ENCODE measurements at regions not wholly inside any gene's neighbourhood (a gene's known extent, or its start where the extent isn't known, plus 50 kb on each side); places are given as distances from the start of the nearest gene placed in this dataset.
A peak's percentile ranks its signal among the peaks of the same experiment; 100 is the strongest.
"Not testable (repeated sequence)": the region's sequence is repeated elsewhere in the genome, so short reads cannot be mapped to it uniquely, and the experiment has no call there.

DNA sequence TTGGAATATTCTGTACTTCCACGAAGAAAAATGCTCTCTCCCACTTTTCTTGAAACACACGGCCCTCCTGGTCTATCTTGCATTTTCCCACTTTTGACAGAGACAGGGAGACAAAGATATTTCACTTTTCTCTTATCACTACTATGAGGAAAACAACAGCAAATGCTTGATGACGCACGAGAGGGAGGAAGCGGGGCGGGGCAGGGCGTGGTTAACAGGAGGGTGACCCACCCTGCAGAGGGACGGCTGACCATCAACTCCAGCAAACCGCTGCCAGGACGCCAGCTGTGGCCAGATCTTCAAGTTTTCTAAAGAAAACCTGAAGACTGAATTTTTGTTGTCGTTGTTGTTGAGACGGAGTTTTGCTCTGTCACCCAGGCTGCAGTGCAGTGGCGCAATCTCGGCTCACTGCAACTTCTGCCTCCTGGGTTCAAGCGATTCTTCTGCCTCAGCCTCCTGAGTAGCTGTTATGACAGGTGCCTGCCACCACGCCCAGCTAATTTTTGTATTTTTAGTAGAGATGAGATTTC lies 63.8 kb downstream of the NSUN5 start:
- DNase-seq, result not testable (repeated sequence)

DNA sequence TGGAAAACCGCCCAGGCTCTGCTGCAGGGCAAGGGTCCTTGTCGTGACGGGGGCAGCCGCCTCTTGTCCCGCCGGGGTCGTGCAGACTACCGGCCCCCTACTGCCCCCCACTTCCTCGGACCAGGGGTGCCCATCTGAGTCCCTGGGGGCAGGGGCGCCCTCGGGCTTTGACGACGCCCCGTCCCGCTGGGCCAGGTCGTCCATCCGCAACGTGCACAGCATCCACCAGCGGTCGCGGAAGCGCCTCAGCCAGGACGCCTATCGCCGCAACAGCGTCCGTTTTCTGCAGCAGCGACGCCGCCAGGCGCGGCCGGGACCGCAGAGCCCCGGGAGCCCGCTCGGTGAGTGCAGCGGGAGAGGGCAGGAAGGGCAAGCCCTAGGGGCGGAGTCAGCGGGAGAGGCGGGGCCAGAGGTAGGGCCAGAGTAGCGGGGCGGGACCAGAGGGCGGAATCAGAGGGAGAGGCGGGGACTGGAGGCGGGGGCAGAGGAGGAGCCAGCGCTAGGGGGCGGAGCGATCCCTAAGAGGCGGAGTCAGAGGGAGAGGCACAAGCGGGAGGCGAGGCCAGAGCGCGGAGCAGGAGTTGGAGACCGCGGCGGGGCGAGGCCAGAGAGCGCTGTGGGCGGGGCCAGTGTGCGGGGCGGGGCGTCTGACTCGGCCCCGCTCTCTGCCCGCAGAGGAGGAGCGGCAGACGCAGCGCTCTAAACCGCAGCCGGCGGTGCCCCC lies 73.5 kb downstream of the NSUN5 start:
- DNase-seq, result peak; percentile 88

DNA sequence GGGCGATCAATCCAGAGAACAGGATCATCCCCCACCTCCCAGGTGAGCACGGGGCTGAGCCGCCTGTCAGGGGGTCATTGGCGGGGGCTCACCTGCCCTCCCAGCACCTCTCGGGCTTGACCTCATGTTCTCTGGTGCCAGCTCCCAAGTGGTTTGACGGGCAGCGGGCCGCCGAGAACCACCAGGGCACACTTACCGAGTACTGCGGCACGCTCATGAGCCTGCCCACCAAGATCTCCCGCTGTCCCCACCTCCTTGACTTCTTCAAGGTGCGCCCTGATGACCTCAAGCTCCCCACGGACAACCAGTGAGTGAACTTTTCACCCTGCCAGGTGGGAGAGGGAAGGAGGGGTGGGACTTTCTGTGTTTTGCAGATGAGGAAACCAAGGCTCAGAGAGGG lies 82.9 kb downstream of the NSUN5 start:
- not testable (repeated sequence) for DNase-seq

DNA sequence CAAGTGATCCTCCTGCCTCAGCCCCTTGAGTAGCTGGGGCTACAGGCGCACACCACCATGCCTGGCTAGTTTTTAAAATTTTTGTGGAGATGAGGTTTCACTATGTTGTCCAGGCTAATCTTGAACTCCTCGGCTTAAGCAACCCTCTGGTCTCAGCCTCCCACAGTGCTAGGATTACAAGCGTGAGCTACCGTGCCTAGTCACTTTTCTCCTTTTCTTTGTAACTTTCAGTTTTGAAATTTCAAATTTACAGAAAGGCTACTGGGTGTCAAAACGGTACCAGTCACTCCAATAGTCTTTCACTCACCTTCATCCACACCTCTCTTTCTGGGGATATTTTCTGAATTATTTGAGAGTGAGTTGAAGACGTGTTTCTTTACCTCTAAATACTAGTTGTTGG lies 86.9 kb downstream of the NSUN5 start:
- not testable (repeated sequence) for DNase-seq

DNA sequence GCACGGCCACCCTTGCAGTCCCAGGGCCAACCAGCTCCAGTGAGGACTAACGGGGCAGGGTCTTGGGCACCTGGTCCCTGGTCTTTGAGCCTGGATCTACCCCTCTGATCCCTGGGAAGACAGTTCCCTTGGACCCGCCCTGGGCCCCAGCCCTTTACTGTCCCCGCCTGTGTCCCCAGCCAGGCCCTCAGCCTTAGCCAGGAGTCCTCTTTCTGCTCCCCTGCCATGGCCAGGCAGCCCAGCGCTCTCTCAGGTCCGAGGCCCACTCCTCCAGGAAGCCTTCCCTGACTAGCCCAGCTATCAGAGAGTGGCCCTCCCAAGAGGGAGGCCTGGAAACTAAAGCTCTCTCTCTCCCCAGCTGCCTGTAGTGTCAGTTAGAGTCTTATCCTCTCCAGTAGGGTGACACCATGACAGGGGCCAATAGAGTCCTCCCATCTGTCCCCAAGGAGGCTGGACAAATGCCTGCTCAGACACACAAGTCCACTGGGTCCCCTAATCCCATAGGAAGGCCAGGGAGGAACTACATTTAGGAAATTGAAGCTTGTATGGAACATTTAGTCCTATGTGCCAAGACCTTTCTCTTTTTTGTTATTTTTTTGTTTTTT lies 87.8 kb downstream of the NSUN5 start:
- not testable (repeated sequence) for DNase-seq

DNA sequence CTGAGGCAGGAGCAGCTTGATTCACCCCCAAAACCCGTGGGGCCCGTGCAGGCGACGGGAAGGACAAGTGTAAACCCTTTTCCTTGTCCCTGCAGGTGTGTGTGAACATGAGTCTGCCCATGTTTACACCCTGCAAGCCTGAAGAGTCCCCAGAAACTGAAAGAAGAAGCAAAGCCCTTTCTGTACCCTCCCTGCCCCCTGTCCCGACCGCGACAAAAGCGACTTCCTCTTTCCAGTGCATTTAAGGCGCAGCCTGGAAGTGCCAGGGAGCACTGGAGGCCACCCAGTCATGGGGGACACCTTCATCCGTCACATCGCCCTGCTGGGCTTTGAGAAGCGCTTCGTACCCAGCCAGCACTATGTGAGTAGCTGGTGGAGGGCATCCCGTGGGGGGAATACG lies 88.3 kb downstream of the NSUN5 start:
- not testable (repeated sequence) for DNase-seq

DNA sequence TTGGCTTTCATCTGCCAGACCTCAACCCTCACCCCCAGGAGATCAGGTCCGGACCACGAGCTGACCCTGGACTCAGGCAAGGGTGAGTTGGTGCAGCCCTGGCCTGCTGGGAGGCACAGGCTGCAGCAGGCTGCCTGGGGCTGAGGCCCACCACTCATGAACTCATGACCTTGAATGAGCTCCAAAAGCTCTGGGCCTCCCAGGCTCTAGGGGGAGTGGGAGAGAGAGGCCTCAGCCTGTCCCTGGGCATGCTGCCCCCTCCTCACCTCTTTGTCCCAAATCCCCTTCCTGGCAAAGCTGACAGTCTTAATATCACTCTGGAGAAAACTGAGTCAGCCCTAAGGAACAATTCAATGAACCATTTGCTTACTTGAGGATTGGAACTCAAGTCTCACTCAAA lies 89.8 kb downstream of the NSUN5 start:
- not testable (repeated sequence) for DNase-seq

DNA sequence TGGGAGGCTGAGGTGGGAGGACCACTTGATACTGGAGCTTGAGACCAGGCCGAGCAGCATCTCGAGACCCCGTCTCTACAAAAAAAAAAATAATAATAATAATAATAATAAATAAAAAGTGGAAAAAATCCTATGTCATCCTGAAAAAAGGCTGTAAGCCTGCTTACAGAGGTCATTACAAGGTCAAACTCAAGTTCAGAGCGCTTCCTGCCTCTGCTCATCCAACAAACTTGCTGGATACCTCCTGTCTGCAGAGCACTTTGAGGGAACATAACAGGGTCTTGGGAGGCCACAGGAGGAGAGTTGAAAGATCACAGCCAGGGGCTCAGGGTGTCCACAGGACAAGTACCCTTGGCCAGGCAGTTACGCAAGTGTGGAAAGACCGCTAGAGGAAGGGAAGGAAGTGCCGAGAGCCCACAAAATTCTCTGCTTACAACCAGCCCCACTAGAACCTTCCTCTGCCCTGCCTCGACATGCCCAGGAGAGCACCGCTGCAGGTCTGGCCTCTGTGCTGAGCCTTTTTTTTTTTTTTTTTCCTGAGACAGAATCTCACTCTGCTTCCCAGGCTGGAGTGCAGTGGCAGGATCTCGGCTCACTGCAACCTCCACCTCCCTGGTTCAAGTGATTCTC lies 92.5 kb downstream of the NSUN5 start:
- not testable (repeated sequence) for DNase-seq

DNA sequence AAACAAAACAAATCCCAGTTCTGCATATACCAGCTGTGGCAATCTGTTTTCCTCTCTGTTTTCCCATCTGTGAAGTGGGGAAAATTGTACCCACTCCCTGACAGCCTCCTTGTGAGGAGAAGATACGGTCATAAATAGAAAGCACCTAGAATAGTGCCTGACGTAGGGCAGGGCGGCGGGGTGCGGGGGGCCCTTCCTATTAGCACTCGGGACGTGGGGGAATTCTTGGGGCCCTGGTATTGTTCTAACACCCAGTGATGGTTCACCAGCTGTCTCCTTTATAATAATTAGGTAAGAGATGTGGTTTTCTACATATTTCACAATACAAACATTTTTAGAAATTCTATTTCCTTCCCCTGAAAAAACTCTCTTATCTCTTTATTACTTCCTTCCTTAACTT lies 93.4 kb downstream of the NSUN5 start:
- not testable (repeated sequence) for DNase-seq

DNA sequence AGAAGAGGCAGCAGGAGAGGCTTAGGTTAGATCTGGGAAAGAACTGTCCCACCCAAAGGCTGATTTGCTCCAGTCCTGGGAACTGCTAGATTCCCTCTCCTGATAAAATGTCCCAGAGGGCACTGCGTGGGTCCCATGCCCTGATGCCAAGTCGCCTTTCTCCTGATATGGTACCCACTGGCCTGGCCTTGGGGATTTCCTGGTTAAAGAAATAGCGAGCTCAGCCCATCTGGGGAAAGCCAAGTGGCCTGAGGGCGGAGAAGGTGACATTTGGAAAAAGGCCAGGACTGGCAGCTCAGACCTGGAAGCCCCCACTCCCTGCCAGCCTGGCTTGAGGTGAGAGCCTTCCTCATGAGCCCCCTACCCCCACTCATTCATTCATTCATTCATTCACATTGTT lies 94.2 kb downstream of the NSUN5 start:
- DNase-seq, result not testable (repeated sequence)

DNA sequence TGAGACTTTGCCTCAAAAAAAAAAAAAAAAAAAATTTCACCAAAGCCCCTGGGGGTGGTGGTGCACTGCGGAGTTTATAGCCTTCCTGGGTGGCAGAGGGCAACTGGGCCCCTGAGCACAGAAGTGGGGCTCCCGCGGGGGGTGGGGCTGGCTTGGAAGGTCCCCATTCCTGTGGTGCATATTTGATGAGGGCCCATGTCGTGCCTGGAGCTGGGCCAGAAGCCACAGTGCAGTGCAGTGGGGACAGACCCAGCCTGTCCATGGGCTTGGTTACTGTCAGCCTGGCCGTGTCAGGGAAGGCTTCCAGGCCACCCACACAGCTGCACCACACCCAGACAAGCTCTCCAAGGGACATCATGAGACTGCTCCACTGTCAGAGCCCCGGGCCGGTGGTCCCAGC lies 95.5 kb downstream of the NSUN5 start:
- DNase-seq, result not testable (repeated sequence)

DNA sequence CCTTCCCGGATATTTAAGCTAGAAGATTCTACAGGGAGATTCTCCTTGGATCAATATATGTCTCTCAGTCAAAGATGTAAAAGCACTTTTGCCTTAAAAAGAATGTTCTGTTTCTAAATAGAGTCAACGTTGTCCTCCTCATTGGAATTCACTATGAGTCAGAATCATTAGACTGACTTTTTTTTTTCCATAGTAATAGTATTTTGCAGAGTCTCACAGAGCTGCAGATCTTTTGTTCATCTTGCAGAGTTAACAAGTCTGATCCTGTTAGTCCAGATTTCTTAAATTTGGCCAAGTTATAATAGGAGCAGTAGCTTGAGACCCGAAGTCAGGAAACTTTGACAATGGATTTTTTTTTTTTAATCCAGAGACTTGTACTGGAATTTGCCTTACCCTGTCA lies 103.0 kb downstream of the NSUN5 start:
- DNase-seq, result not testable (repeated sequence)

DNA sequence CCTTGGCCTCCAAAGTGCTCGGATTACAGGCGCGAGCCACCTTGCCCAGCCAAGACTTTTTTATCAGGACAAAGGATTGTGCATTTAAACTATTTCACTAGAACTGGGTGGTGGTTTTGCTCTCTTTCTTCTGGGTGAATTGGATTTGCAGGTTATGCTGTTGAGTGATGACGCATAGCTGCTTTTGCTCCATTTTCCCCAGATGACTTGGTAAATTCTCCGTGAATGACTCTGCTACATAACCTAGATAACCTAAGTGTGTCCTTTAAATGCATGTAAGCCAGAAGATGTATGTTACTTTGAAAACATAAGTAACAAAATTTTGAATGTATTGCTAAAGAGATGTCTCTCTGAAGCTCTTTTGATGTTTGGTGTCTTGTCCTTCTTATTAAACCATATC lies 103.7 kb downstream of the NSUN5 start:
- not testable (repeated sequence) for DNase-seq

DNA sequence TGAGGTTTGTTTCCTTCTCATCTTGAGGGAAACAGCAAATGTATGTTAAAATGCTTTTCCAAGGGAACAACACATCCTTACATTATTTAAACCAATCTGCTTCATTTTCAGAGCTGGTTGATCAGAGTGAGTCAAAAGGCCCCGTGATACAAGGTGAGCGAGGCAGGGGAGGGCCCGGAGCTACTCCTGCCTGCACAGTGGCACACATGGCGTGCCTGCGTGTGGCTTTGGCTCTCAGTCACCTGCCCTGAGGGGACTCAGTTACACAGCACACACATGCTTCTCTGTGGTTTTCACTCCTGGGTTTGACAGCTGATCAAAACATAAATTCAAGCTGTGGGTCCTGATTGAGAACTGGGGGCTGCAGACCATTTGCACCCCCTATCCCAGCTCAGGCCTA lies 105.3 kb downstream of the NSUN5 start:
- DNase-seq, result not testable (repeated sequence)

DNA sequence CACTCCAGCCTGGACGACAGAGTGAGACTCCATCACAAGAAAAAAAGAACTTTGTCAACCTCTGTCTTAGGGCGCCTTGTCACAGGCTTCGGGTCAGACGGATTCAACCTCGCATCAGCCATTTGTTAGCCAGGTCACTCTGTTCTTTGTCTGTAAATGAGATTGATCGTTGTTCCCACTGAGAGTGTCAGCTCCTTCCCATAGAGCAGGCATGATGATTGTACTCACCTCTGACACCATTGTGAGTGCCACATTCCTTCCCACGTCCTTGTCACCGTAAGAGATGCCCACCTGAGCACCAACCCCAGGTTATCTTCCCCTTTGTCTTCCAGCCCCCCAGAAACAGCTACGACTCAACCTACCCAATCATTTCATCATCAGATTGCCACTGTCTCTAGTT lies 107.4 kb downstream of the NSUN5 start:
- not testable (repeated sequence) for DNase-seq

DNA sequence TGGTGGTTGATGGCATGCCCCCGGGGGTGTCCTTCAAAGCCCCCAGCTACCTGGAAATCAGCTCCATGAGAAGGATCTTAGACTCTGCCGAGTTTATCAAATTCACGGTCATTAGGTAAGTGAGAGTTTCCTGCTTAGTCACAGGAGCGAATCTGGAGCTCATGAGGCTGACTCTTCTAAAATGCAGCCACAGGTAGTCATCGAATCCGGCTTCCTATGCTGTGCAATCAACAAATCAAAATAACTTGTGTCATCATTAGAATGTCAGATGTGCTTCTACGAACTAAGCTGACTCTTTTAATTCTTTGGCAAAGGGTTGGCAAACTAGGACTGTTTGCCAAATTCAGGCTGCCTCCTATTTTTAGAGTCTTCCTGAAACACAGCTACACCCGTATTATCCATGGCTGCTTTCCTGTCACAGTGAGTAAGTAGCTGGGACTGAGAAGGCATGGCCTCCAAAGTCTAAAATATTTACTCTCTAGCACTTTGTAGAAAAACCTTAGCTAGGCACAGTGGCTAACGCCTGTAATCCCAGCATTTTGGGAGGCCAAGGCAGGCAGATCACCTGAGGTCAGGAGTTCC lies 108.0 kb downstream of the NSUN5 start:
- not testable (repeated sequence) for DNase-seq

DNA sequence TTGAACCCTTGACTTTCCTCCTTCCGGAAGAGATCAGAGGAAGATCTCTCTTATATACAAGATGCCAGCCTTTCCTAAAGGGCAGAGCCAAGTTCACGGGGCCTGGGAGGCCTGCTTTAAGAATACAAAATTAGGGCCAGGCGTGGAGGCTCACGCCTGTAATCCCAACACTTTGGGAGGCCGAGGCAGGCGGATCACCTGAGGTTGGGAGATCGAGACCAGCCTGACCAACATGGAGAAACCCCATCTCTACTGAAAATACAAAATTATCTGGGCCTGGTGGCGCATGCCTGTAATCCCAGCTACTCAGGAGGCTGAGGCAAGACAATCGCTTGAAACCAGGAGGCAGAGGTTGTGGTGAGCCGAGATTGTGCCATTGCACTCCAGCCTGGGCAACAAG lies 108.2 kb upstream of the SPDYE9 start:
- DNase-seq, result not testable (repeated sequence)

DNA sequence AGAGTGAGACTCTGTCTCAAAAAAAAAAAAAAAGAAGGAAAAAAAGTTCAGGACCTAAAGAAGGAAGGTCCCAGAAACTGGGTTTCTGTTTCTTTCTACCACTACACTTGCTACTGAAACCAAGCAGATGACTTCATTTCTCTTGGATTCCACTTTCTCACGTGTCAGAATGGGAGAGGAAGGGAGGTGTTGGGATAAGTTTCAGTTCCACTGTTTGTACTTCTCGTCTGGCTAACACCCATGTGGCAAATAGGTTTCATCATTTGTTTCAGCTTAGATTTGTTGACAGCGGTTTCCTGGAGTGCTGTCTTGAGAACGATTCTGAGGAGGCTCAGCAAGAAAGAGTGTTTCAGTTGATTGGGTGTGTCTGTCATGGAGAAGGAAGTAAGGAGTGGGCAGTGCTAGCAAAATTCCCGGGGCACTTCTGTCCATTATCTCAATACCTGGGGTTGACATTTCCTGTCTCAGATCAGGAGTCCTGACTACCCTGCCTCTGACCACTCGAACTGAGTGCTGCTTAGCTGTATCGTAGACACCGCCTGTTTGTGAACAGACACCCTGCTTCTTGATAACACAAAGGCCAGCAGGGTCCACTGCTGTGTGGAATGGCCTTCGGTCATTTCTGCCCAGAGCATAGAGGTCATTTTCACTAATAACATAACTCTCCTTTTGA lies 104.8 kb upstream of the SPDYE9 start:
- not testable (repeated sequence) for DNase-seq

DNA sequence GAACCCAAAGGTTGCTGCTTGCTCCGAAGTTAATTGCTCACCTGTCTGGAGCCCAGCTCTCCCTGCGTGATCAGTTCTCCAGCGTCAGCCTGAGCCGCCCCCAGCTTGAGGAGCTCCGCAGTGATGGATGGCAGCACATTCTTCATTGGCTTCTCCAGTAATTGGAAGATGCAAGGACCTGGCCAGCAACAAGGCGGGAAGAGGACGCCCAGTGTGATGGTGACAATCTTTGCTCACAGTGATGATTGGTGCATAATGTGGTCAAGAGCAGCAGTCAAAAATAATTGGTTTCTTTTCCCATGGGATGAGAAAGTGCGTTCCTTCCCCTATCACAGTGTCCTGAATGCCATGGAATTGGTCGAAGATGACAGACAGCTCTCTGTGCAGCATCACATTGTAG lies 102.4 kb upstream of the SPDYE9 start:
- DNase-seq, result not testable (repeated sequence)

DNA sequence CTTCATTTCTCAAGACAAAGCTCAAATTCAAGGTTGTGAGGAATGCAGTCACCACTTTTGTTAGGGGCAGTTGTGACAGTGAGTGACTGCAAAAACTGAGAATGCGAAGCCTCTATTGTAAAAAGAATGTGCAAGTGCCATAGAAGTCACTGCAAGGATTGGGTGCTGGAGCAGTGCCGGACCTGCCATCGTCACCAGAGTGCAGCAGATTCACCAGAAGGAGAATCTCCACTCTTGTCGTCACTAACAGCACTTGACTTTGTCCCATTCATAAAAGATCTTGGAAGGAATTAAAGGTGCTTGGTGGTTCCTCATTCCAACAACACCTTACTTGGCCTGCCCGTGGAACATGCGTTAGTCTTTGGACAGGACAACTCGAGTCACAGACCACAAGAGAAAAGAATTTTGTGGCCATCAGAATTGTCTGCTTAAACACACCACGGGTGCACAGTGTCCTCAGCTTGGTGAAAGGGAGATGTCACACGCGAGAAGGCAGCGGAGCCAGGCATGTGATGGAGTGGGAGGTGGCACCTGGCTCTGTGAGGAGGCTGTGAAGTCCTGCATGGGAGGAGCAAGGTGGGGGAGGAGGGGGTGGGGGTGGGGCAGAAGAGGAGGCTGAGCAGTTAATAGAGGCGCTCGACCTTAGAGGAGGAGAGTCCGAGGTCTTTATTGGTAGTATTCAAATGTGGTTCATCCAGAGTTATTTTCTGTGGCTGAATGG lies 100.9 kb upstream of the SPDYE9 start:
- DNase-seq, result not testable (repeated sequence)

DNA sequence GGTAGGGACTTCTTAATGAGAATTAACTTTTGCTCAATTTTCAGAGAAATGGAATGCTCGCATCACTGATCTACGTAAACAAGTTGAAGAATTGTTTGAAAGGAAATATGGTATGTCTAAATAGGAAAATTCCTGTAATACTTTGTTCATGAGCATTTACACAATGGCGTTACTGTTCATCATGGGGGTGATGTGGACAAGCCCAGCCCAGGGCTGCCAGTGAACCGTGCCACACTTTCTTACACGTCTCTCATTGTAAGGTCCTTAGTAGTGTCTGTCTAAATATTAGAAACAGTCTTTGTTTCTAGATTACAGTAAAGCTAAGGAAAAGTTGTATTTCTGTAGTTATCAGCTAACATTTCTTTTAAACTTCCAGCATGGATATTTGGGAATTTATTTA lies 91.0 kb upstream of the SPDYE9 start:
- not testable (repeated sequence) for DNase-seq

DNA sequence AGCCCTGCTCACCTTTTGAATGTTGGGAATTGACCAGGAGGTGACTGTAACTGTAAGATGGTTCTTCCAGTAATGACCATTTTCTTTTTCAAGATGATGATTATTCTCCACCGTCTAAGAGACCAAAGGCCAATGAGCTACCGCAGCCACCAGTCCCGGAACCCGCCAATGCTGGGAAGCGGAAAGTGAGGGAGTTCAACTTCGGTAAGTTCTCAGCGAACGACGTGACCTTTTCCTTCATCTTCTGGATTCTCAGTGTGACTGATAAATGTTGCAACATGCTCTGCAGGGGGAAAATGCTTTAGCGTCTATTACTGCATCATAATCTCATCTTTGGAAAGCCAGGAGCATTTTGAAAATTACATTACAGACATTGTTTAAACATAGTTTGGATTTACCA lies 89.5 kb upstream of the SPDYE9 start:
- not testable (repeated sequence) for DNase-seq
